ENCODE measurements at regions not wholly inside any gene's neighbourhood (a gene's known extent, or its start where the extent isn't known, plus 50 kb on each side); places are given as distances from the start of the nearest gene placed in this dataset.

GRCh38 chr14:28626780-28627179, 139.8 kb upstream of the FOXG1 start:
- H3K4me3 Mint-ChIP-seq (ENCODE audit: unreplicated experiment) = no peak overlapping the region
- H3K27ac Mint-ChIP-seq (ENCODE audit: unreplicated experiment) = no peak overlapping the region
- Histone ChIP-seq H3K27me3 (replicated peaks; ENCODE audit: control insufficient read depth, insufficient read depth, low read length) (no peaks in the 10 kb centered on the region), H3K9me3 (no peaks in the 10 kb centered on the region), H3K4me3 (ENCODE audit: low read depth, low read length) (no peak overlapping the region), H3K4me1 (no peaks in the 10 kb centered on the region), H3K36me3 (ENCODE audit: control insufficient read depth, insufficient read depth, low read length) (no peaks in the 10 kb centered on the region)
- H3K9me3 Mint-ChIP-seq (ENCODE audit: unreplicated experiment) = no peaks in the 10 kb centered on the region
- no peak for DNase-seq
- ChIA-PET CTCF (no interaction called here), POLR2A (no interaction called here)
- no peaks in the 10 kb centered on the region for H3K27me3 Mint-ChIP-seq (ENCODE audit: insufficient read depth, unreplicated experiment)
- no peak for TF ChIP-seq CTCF (IDR thresholded peaks at IDR 0.05; ENCODE audit: insufficient read depth in 1 of 2, low read depth in 1 of 2, low read length in 1 of 2, severe bottlenecking in 1 of 2, unreplicated experiment in 1 of 2)
- intact Hi-C loops (cut with micrococcal nuclease; ENCODE audit: unreplicated experiment) = no loop called here
- no peaks in the 10 kb centered on the region for H3K4me1 Mint-ChIP-seq (ENCODE audit: low read depth, unreplicated experiment)
- BruUV-seq (replicated peaks) = no TSS peak
- no peaks in the 10 kb centered on the region for H3K36me3 Mint-ChIP-seq (ENCODE audit: insufficient read depth, unreplicated experiment)

- H3K27me3 ChIP-seq (replicated peaks; ENCODE audit: control insufficient read depth, insufficient read depth, low read length) = no peaks in the 10 kb centered on the region
- CTCF ChIA-PET = no interaction called here
- Mint-ChIP-seq H3K9me3 (ENCODE audit: unreplicated experiment) (no peaks in the 10 kb centered on the region), H3K27me3 (ENCODE audit: insufficient read depth, unreplicated experiment) (no peaks in the 10 kb centered on the region), H3K27ac (ENCODE audit: unreplicated experiment) (no peak overlapping the region), H3K4me1 (ENCODE audit: low read depth, unreplicated experiment) (no peaks in the 10 kb centered on the region), H3K4me3 (ENCODE audit: unreplicated experiment) (no peak overlapping the region), H3K36me3 (ENCODE audit: insufficient read depth, unreplicated experiment) (no peaks in the 10 kb centered on the region)
- no peaks in the 10 kb centered on the region for H3K9me3 ChIP-seq
- DNase-seq = no peak
- no peak for TF ChIP-seq CTCF (IDR thresholded peaks at IDR 0.05; ENCODE audit: insufficient read depth in 1 of 2, low read depth in 1 of 2, low read length in 1 of 2, severe bottlenecking in 1 of 2, unreplicated experiment in 1 of 2)
- POLR2A ChIA-PET = no interaction called here
- H3K4me1 ChIP-seq = no peaks in the 10 kb centered on the region
- intact Hi-C loops (cut with micrococcal nuclease; ENCODE audit: unreplicated experiment) = no loop called here
- no TSS peak for BruUV-seq (replicated peaks)
- no peak overlapping the region for H3K4me3 ChIP-seq (ENCODE audit: low read depth, low read length)
- no peaks in the 10 kb centered on the region for H3K36me3 ChIP-seq (ENCODE audit: control insufficient read depth, insufficient read depth, low read length)
Observed at GRCh38 chr14:28629328-28630004, 137.1 kb upstream of the FOXG1 start.

- H3K36me3 Mint-ChIP-seq (ENCODE audit: insufficient read depth, unreplicated experiment) = no peaks in the 10 kb centered on the region
- no peak for TF ChIP-seq CTCF (IDR thresholded peaks at IDR 0.05; ENCODE audit: insufficient read depth in 1 of 2, low read depth in 1 of 2, low read length in 1 of 2, severe bottlenecking in 1 of 2, unreplicated experiment in 1 of 2)
- Histone ChIP-seq H3K9me3 (no peaks in the 10 kb centered on the region), H3K4me3 (ENCODE audit: low read depth, low read length) (no peak overlapping the region), H3K36me3 (ENCODE audit: control insufficient read depth, insufficient read depth, low read length) (no peaks in the 10 kb centered on the region), H3K4me1 (no peaks in the 10 kb centered on the region), H3K27me3 (replicated peaks; ENCODE audit: control insufficient read depth, insufficient read depth, low read length) (no peaks in the 10 kb centered on the region)
- no peaks in the 10 kb centered on the region for H3K4me1 Mint-ChIP-seq (ENCODE audit: low read depth, unreplicated experiment)
- ChIA-PET CTCF (no interaction called here), POLR2A (no interaction called here)
- H3K9me3 Mint-ChIP-seq (ENCODE audit: unreplicated experiment) = no peaks in the 10 kb centered on the region
- DNase-seq = no peak
- no TSS peak for BruUV-seq (replicated peaks)
- intact Hi-C loops (cut with micrococcal nuclease; ENCODE audit: unreplicated experiment) = no loop called here
- no peak overlapping the region for H3K4me3 Mint-ChIP-seq (ENCODE audit: unreplicated experiment)
- H3K27me3 Mint-ChIP-seq (ENCODE audit: insufficient read depth, unreplicated experiment) = no peaks in the 10 kb centered on the region
- no peak overlapping the region for H3K27ac Mint-ChIP-seq (ENCODE audit: unreplicated experiment)
Observed at GRCh38 chr14:28630100-28630499, 136.5 kb upstream of the FOXG1 start.

Measured in Caco-2 (cell line).